Lower lobe of right lung (tissue), 2 donors: ENCODE measurements at regions not wholly inside any gene's neighbourhood (a gene's known extent, or its start where the extent isn't known, plus 50 kb on each side); places are given as distances from the start of the nearest gene placed in this dataset.

ENCODE experiments used
- ATAC-seq, 2 donors: fragments of 200-7000 bp; cut with Tn5 transposase; one replicate each; pipeline ENCODE4 v1.9.1; 2020 to 2022; ENCODE audit warnings: mild to moderate bottlenecking in 2 of 2, moderate library complexity in 2 of 2
- DNase-seq: peaks from one replicate; pipeline ENCODE4 v3.0.0-alpha.2; 2020
- H3K27ac ChIP-seq: fragments of 200-600 bp; one replicate; pipeline ENCODE4 v1.8.0; 2022
- H3K27me3 ChIP-seq: fragments of 200-600 bp; one replicate; pipeline ENCODE4 v1.8.0; 2022; ENCODE audit warnings: low read depth
- H3K36me3 ChIP-seq: fragments of 200-600 bp; one replicate; pipeline ENCODE4 v1.8.0; 2022; ENCODE audit warnings: mild to moderate bottlenecking
- H3K4me1 ChIP-seq: fragments of 200-600 bp; one replicate; pipeline ENCODE4 v1.8.0; 2022
- H3K4me3 ChIP-seq: fragments of 200-600 bp; one replicate; pipeline ENCODE4 v1.8.0; 2022; ENCODE audit warnings: mild to moderate bottlenecking
- H3K9me3 ChIP-seq: fragments of 200-600 bp; one replicate; pipeline ENCODE4 v1.8.0; 2022
- CTCF ChIP-seq: fragments of 200-600 bp; IDR thresholded peaks from one replicate; pipeline ENCODE4 v1.8.0; 2022; ENCODE audit warnings: antibody characterized with exemption, mild to moderate bottlenecking
- intact Hi-C: fragments of 100-400 bp; cut with DNase I; formaldehyde crosslinking; loops from one replicate; pipeline ENCODE4 v1.11.0; 2022
- donor health status: DM: no; HTN: yes; CAD: no; lungs with severe emphysema.

GRCh38 chr12:118651487-118651886 lies 275.1 kb downstream of the SUDS3 start:
- H3K36me3 ChIP-seq = no peaks in the 10 kb centered on the region
- H3K27me3 ChIP-seq = no peaks in the 10 kb centered on the region
- no peaks in the 10 kb centered on the region for H3K4me1 ChIP-seq
- intact Hi-C loops = no loop called here
- no peak overlapping the region for H3K4me3 ChIP-seq
- no peak for DNase-seq
- no peak for TF ChIP-seq CTCF
- ATAC-seq = no peak
- H3K9me3 ChIP-seq = no peaks in the 10 kb centered on the region
- H3K27ac ChIP-seq = no peak overlapping the region

GRCh38 chr12:118655588-118655987 lies 279.2 kb downstream of the SUDS3 start:
- no peaks in the 10 kb centered on the region for H3K4me1 ChIP-seq
- no peaks in the 10 kb centered on the region for H3K27me3 ChIP-seq
- DNase-seq = no peak
- intact Hi-C loops = no loop called here
- no peak overlapping the region for H3K27ac ChIP-seq
- H3K9me3 ChIP-seq = no peaks in the 10 kb centered on the region
- TF ChIP-seq CTCF = no peak
- no peak for ATAC-seq
- no peak overlapping the region for H3K4me3 ChIP-seq
- no peaks in the 10 kb centered on the region for H3K36me3 ChIP-seq

GRCh38 chr12:118680356-118680963 lies 300.9 kb upstream of the SRRM4 start:
- Histone ChIP-seq H3K4me1 (no peaks in the 10 kb centered on the region), H3K4me3 (no peak overlapping the region), H3K27ac (no peak overlapping the region), H3K9me3 (no peaks in the 10 kb centered on the region), H3K27me3 (no peaks in the 10 kb centered on the region), H3K36me3 (no peaks in the 10 kb centered on the region)
- TF ChIP-seq CTCF = no peak
- ATAC-seq (no peak), DNase-seq (no peak)
- intact Hi-C loops = no loop called here

- Histone ChIP-seq H3K27ac (no peak overlapping the region), H3K9me3 (no peaks in the 10 kb centered on the region), H3K4me3 (no peak overlapping the region), H3K27me3 (no peaks in the 10 kb centered on the region), H3K4me1 (no peaks in the 10 kb centered on the region), H3K36me3 (no peaks in the 10 kb centered on the region)
- no peak for ATAC-seq
- TF ChIP-seq CTCF = no peak
- intact Hi-C loops = no loop called here
- DNase-seq = no peak
These were observed 298.7 kb upstream of the SRRM4 start for GRCh38 chr12:118682656-118683055.

GRCh38 chr12:118685983-118686607 lies 295.2 kb upstream of the SRRM4 start:
- no peak for TF ChIP-seq CTCF
- Histone ChIP-seq H3K4me3 (no peak overlapping the region), H3K27me3 (no peaks in the 10 kb centered on the region), H3K4me1 (no peaks in the 10 kb centered on the region), H3K36me3 (no peaks in the 10 kb centered on the region), H3K9me3 (no peaks in the 10 kb centered on the region), H3K27ac (no peak overlapping the region)
- no peak for DNase-seq
- no peak for ATAC-seq
- intact Hi-C loops = no loop called here
